B cell (primary cell): ENCODE measurements at regions not wholly inside any gene's neighbourhood (a gene's known extent, or its start where the extent isn't known, plus 50 kb on each side); places are given as distances from the start of the nearest gene placed in this dataset.

ENCODE experiments used
- ATAC-seq: fragments of 200-7000 bp; cut with Tn5 transposase; one replicate; pipeline ENCODE4 v1.10.0; 2021; ENCODE audit warnings: low read depth, mild to moderate bottlenecking, moderate number of reproducible peaks, moderate library complexity
- CTCF ChIA-PET: fragments of 350-600 bp; sonication (Branson Sonifier 250); formaldehyde crosslinking; loops from one replicate; lab custom pipeline; 2021; ENCODE audit warnings: antibody characterized with exemption, inconsistent platforms; lab: Charles Lee
- POLR2A ChIA-PET: fragments of 350-600 bp; sonication (Branson Sonifier 250); formaldehyde crosslinking; loops from one replicate; lab custom pipeline; 2021; ENCODE audit warnings: antibody characterized with exemption; lab: Charles Lee
- DNase-seq: peaks from one replicate; pipeline ENCODE4 v3.0.0; 2013
- H2AFZ ChIP-seq: 2 replicates; pipeline ENCODE4 v1.6.1; 2012; ENCODE audit warnings: mild to moderate bottlenecking, low read depth, low read length; ENCODE audit not compliant: insufficient read depth, poor library complexity, severe bottlenecking
- H3K27ac ChIP-seq, 2 donors: 1 replicate in 1 of 2; 2 replicates in 1 of 2; pipeline ENCODE4 v1.5.1; 2012 to 2013; ENCODE audit warnings: low read length in 2 of 2, mild to moderate bottlenecking in 2 of 2, moderate library complexity in 1 of 2
- H3K27me3 ChIP-seq, 4 experiments: fragments of 200-600 bp in 1 of 4; sonication (generic) in 1 of 4; replicated peaks in 1 of 4; 1 replicate in 2 of 4; 2 replicates in 2 of 4; pipeline versions ENCODE4 v1.6.1 to v1.7.0; 2013 to 2016; ENCODE audit warnings: low read length in 3 of 4, mild to moderate bottlenecking in 2 of 4, mixed read lengths in 1 of 4, moderate library complexity in 1 of 4; ENCODE audit not compliant: insufficient read depth in 4 of 4, control insufficient read depth in 3 of 4; ENCODE audit errors: control extremely low read depth in 1 of 4
- H3K36me3 ChIP-seq, 2 experiments: replicated peaks in 1 of 2; 1 replicate in 1 of 2; 2 replicates in 1 of 2; pipeline versions ENCODE4 v1.6.1 to v1.7.1; 2013; ENCODE audit warnings: low read length in 1 of 2; ENCODE audit not compliant: insufficient read depth in 2 of 2, control insufficient read depth in 1 of 2; ENCODE audit errors: control extremely low read depth in 1 of 2, extremely low read depth in 1 of 2
- H3K4me1 ChIP-seq, 2 donors: fragments of 200-600 bp in 1 of 2; sonication (generic) in 1 of 2; 1 replicate in 1 of 2; 2 replicates in 1 of 2; pipeline versions ENCODE4 v1.5.1 to v1.6.1; 2013 to 2017; ENCODE audit warnings: low read length in 2 of 2; ENCODE audit not compliant: control insufficient read depth in 2 of 2, insufficient read depth in 2 of 2
- H3K4me2 ChIP-seq: replicated peaks from 2 replicates; pipeline ENCODE3; 2012; ENCODE audit warnings: mild to moderate bottlenecking, low read depth, low read length; ENCODE audit not compliant: poor library complexity, severe bottlenecking
- H3K4me3 ChIP-seq, 5 experiments: fragments of 200-600 bp in 1 of 5; sonication (generic) in 1 of 5; 1 replicate in 3 of 5; 2 replicates in 2 of 5; pipeline versions ENCODE4 v1.5.1 to v1.7.0; 2011 to 2016; ENCODE audit warnings: low read length in 4 of 5, mild to moderate bottlenecking in 4 of 5, low read depth in 2 of 5, control low read depth in 1 of 5, moderate library complexity in 1 of 5; ENCODE audit not compliant: insufficient read depth in 1 of 5; ENCODE audit errors: control extremely low read depth in 1 of 5, extremely low read depth in 1 of 5
- H3K79me2 ChIP-seq: fragments of 200-600 bp; sonication (generic); one replicate; pipeline ENCODE4 v1.6.0; 2016; ENCODE audit warnings: low read length; ENCODE audit not compliant: control insufficient read depth, insufficient read depth
- H3K9ac ChIP-seq: fragments of 200-600 bp; sonication (generic); 2 replicates; pipeline ENCODE4 v1.6.1; 2017; ENCODE audit warnings: mild to moderate bottlenecking, low read length, moderate library complexity
- H3K9me3 ChIP-seq, 3 donors: one replicate each; pipeline versions ENCODE4 v1.6.1 to v1.7.1; 2013; ENCODE audit warnings: low read length in 2 of 3; ENCODE audit not compliant: control insufficient read depth in 2 of 3, insufficient read depth in 1 of 3; ENCODE audit errors: control extremely low read depth in 1 of 3
- H4K20me1 ChIP-seq: 2 replicates; pipeline ENCODE4 v1.6.0; 2012; ENCODE audit warnings: mild to moderate bottlenecking, low read length; ENCODE audit not compliant: insufficient read depth, control insufficient read depth, poor library complexity, severe bottlenecking
- H3K27ac Mint-ChIP-seq: one replicate; pipeline ENCODE4 v1.8.0; 2021; ENCODE audit warnings: mixed read lengths
- H3K27me3 Mint-ChIP-seq: one replicate; pipeline ENCODE4 v1.8.0; 2021; ENCODE audit warnings: mixed read lengths
- H3K4me1 Mint-ChIP-seq: one replicate; pipeline ENCODE4 v1.8.0; 2021; ENCODE audit warnings: mixed read lengths
- H3K4me3 Mint-ChIP-seq: one replicate; pipeline ENCODE4 v1.8.0; 2021; ENCODE audit warnings: mixed read lengths
- H3K9me3 Mint-ChIP-seq: one replicate; pipeline ENCODE4 v1.8.0; 2022; ENCODE audit warnings: mixed read lengths; ENCODE audit not compliant: insufficient read depth
- EZH2 ChIP-seq: IDR thresholded peaks from 2 replicates; pipeline ENCODE4 v1.6.1; 2012; ENCODE audit warnings: borderline replicate concordance, low read depth, mild to moderate bottlenecking, moderate library complexity, low read length; ENCODE audit not compliant: insufficient read depth, poor library complexity, severe bottlenecking
- WGBS: methylation state at CpG from one replicate; pipeline ENCODE4 v1.1.5; 2013; ENCODE audit warnings: missing lambda C conversion rate; ENCODE audit not compliant: insufficient coverage; 5-methylcytosine and 5-hydroxymethylcytosine counted together
- intact Hi-C: fragments of 100-400 bp; cut with micrococcal nuclease; formaldehyde crosslinking; loops from one replicate; pipeline ENCODE4 v1.10.0; 2022
- TF ChIP-seq, protein P1 (sequence below): fragments of 200-600 bp; IDR thresholded peaks from one replicate; pipeline ENCODE4 v1.8.0; 2022; ENCODE audit warnings: antibody characterized with exemption, mild to moderate bottlenecking

GRCh38 chr6:90970672-90971071 lies 383.8 kb upstream of the MAP3K7 start:
- no peaks in the 10 kb centered on the region for H3K27me3 ChIP-seq
- no peaks in the 10 kb centered on the region for H3K79me2 ChIP-seq
- Mint-ChIP-seq H3K27me3 (peaks cover 9% of the 10 kb centered on the region), H3K4me1 (no peaks in the 10 kb centered on the region), H3K9me3 (no peaks in the 10 kb centered on the region), H3K4me3 (no peak overlapping the region), H3K27ac (no peak overlapping the region)
- H2AFZ ChIP-seq = no peak overlapping the region
- H3K4me3 ChIP-seq = no peak overlapping the region
- no peak overlapping the region for H3K9ac ChIP-seq
- intact Hi-C loops = no loop called here
- no peak overlapping the region for H3K27ac ChIP-seq
- no peaks in the 10 kb centered on the region for H3K9me3 ChIP-seq
- H3K4me2 ChIP-seq = no peak overlapping the region
- DNase-seq (no peak), ATAC-seq (no peak)
- POLR2A ChIA-PET = no interaction called here
- CTCF ChIA-PET = no interaction called here
- TF ChIP-seq EZH2 = no peak
- TF ChIP-seq, protein P1, sequence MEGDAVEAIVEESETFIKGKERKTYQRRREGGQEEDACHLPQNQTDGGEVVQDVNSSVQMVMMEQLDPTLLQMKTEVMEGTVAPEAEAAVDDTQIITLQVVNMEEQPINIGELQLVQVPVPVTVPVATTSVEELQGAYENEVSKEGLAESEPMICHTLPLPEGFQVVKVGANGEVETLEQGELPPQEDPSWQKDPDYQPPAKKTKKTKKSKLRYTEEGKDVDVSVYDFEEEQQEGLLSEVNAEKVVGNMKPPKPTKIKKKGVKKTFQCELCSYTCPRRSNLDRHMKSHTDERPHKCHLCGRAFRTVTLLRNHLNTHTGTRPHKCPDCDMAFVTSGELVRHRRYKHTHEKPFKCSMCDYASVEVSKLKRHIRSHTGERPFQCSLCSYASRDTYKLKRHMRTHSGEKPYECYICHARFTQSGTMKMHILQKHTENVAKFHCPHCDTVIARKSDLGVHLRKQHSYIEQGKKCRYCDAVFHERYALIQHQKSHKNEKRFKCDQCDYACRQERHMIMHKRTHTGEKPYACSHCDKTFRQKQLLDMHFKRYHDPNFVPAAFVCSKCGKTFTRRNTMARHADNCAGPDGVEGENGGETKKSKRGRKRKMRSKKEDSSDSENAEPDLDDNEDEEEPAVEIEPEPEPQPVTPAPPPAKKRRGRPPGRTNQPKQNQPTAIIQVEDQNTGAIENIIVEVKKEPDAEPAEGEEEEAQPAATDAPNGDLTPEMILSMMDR = no peak
- H4K20me1 ChIP-seq = no peaks in the 10 kb centered on the region
- no peaks in the 10 kb centered on the region for H3K36me3 ChIP-seq
- H3K4me1 ChIP-seq = no peaks in the 10 kb centered on the region

DNA sequence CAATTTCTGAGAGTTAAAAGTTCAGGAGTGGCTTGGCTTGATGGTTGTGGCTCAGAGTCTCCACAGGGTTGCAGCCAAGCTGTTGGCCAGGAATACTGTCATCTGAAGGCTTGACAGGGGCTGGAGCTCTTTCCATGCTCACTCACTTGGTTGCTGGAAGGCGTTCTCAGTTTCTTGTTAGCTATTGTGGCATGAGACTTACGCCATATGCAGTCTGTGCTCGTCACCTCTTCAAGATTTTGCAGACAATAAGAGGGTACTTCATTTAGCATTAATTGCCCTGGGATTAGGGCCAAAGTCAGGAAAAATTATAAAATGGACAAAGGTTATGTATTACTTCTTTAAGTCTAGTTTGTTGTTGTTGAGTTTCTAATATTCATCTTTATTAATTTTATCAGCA lies 380.6 kb upstream of the MAP3K7 start:
- TF ChIP-seq, protein P1 = no peak
- no peak for TF ChIP-seq EZH2
- ChIA-PET POLR2A (no interaction called here), CTCF (no interaction called here)
- Histone ChIP-seq H3K4me1 (no peaks in the 10 kb centered on the region), H3K27ac (no peak overlapping the region), H3K79me2 (no peaks in the 10 kb centered on the region), H3K4me3 (no peak overlapping the region), H3K9me3 (no peaks in the 10 kb centered on the region), H3K36me3 (no peaks in the 10 kb centered on the region), H3K27me3 (no peaks in the 10 kb centered on the region), H3K4me2 (no peak overlapping the region), H2AFZ (no peak overlapping the region), H3K9ac (no peak overlapping the region), H4K20me1 (no peaks in the 10 kb centered on the region)
- Mint-ChIP-seq H3K4me3 (no peak overlapping the region), H3K27me3 (peaks cover 9% of the 10 kb centered on the region), H3K4me1 (no peaks in the 10 kb centered on the region), H3K9me3 (no peaks in the 10 kb centered on the region), H3K27ac (no peak overlapping the region)
- intact Hi-C loops = no loop called here
- ATAC-seq = no peak
- WGBS = 70% methylated on average over 2 of the region's 3 CpGs
- DNase-seq = no peak
